CD4-positive, alpha-beta T cell (primary cell): ENCODE measurements at regions not wholly inside any gene's neighbourhood (a gene's known extent, or its start where the extent isn't known, plus 50 kb on each side); places are given as distances from the start of the nearest gene placed in this dataset.

ENCODE experiments used
- ATAC-seq: fragments of 200-7000 bp; cut with Tn5 transposase; one replicate; pipeline ENCODE4 v1.10.0; 2022; ENCODE audit warnings: mild to moderate bottlenecking; ENCODE audit not compliant: poor library complexity
- CTCF ChIA-PET: fragments of 350-600 bp; sonication (Branson Sonifier 250); formaldehyde crosslinking; loops from one replicate; lab custom pipeline; 2021; ENCODE audit warnings: antibody characterized with exemption, inconsistent platforms; lab: Charles Lee
- POLR2A ChIA-PET: fragments of 350-600 bp; sonication (Branson Sonifier 250); formaldehyde crosslinking; loops from one replicate; lab custom pipeline; 2021; ENCODE audit warnings: antibody characterized with exemption, inconsistent platforms; lab: Charles Lee
- DNase-seq, 14 experiments: peaks; one replicate each; pipeline ENCODE4 v3.0.0-alpha.2; 2013 to 2020; ENCODE audit warnings: mixed read lengths in 2 of 14
- H3K27ac ChIP-seq, 2 donors: one replicate each; pipeline versions ENCODE4 v1.5.1 to v1.7.0; 2013; ENCODE audit warnings: low read length in 2 of 2, low read depth in 1 of 2, mild to moderate bottlenecking in 1 of 2
- H3K27me3 ChIP-seq, 2 experiments: 1 replicate in 1 of 2; 2 replicates in 1 of 2; pipeline versions ENCODE4 v1.6.1 to v1.7.0; 2013; ENCODE audit warnings: low read length in 2 of 2, control low read depth in 1 of 2, mild to moderate bottlenecking in 1 of 2, moderate library complexity in 1 of 2; ENCODE audit not compliant: insufficient read depth in 2 of 2, control insufficient read depth in 1 of 2
- H3K36me3 ChIP-seq: one replicate; pipeline ENCODE4 v1.6.1; 2013; ENCODE audit warnings: low read length, control low read depth; ENCODE audit not compliant: insufficient read depth
- H3K4me1 ChIP-seq: one replicate; pipeline ENCODE4 v1.6.1; 2013; ENCODE audit warnings: low read length, control low read depth; ENCODE audit not compliant: insufficient read depth
- H3K4me3 ChIP-seq: one replicate; pipeline ENCODE4 v1.5.1; 2013; ENCODE audit warnings: mild to moderate bottlenecking, low read length, moderate library complexity
- H3K9me3 ChIP-seq, 2 experiments: 1 replicate in 1 of 2; 2 replicates in 1 of 2; pipeline versions ENCODE4 v1.6.1 to v1.7.0; 2013; ENCODE audit warnings: low read length in 2 of 2, mild to moderate bottlenecking in 2 of 2, control low read depth in 1 of 2, moderate library complexity in 1 of 2; ENCODE audit not compliant: control insufficient read depth in 1 of 2, insufficient read depth in 1 of 2
- H3K27ac Mint-ChIP-seq: one replicate; pipeline ENCODE4 v1.8.0; 2020; ENCODE audit warnings: mixed read lengths
- H3K27me3 Mint-ChIP-seq: one replicate; pipeline ENCODE4 v1.8.0; 2021; ENCODE audit warnings: mixed read lengths
- H3K36me3 Mint-ChIP-seq: one replicate; pipeline ENCODE4 v1.8.0; 2021; ENCODE audit warnings: low read depth, mixed read lengths
- H3K4me1 Mint-ChIP-seq: one replicate; pipeline ENCODE4 v1.8.0; 2021; ENCODE audit warnings: low read depth, mixed read lengths
- H3K4me3 Mint-ChIP-seq: one replicate; pipeline ENCODE4 v1.8.0; 2020; ENCODE audit warnings: mild to moderate bottlenecking, mixed read lengths
- H3K9me3 Mint-ChIP-seq: one replicate; pipeline ENCODE4 v1.8.0; 2020; ENCODE audit warnings: mixed read lengths
- intact Hi-C, 2 experiments: fragments of 100-400 bp; cut with DNase I in 1 of 2; cut with micrococcal nuclease in 1 of 2; formaldehyde crosslinking; loops; one replicate each; pipeline versions ENCODE4 v1.15.1 to v1.9.0; 2023 to 2025; cut with DNase I, micrococcal nuclease
- TF ChIP-seq, protein P1 (sequence below): fragments of 200-600 bp; IDR thresholded peaks from one replicate; pipeline ENCODE4 v1.8.0; 2022; ENCODE audit warnings: antibody characterized with exemption, mild to moderate bottlenecking

DNA sequence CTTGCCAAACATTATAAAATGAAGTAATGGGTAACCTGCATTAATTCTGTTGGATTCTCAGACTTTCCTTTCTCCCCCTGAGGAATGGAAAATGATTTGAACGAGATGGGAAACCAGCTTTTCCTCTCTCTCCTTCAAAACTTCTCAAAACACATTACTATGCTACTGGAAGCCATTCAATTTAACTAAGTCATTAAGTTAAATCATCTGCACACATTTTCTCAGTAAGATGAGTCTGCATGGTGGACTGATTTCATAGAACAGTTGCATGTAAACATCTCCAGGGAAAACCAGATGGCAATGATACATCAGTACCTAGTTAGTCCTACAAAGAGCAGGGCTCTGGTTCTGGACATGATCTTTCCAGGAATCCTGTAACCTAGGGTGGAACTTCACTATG, 59.9 kb downstream of the BMP4 start:
- Histone ChIP-seq H3K4me3 (no peak overlapping the region), H3K36me3 (no peaks in the 10 kb centered on the region), H3K9me3 (no peaks in the 10 kb centered on the region), H3K27me3 (peaks cover 0 to 4% of the 10 kb centered on the region in 2 experiments), H3K27ac (no peak overlapping the region), H3K4me1 (no peaks in the 10 kb centered on the region)
- intact Hi-C loops, result no loop called here
- H3K9me3 Mint-ChIP-seq, result no peaks in the 10 kb centered on the region
- DNase-seq (no peak), ATAC-seq (no peak)
- ChIA-PET POLR2A (no interaction called here), CTCF (no interaction called here)
- peaks cover 13% of the 10 kb centered on the region for H3K27me3 Mint-ChIP-seq
- no peaks in the 10 kb centered on the region for H3K4me1 Mint-ChIP-seq
- H3K4me3 Mint-ChIP-seq, result no peak overlapping the region
- H3K36me3 Mint-ChIP-seq, result no peaks in the 10 kb centered on the region
- no peak overlapping the region for H3K27ac Mint-ChIP-seq
- TF ChIP-seq, protein P1, sequence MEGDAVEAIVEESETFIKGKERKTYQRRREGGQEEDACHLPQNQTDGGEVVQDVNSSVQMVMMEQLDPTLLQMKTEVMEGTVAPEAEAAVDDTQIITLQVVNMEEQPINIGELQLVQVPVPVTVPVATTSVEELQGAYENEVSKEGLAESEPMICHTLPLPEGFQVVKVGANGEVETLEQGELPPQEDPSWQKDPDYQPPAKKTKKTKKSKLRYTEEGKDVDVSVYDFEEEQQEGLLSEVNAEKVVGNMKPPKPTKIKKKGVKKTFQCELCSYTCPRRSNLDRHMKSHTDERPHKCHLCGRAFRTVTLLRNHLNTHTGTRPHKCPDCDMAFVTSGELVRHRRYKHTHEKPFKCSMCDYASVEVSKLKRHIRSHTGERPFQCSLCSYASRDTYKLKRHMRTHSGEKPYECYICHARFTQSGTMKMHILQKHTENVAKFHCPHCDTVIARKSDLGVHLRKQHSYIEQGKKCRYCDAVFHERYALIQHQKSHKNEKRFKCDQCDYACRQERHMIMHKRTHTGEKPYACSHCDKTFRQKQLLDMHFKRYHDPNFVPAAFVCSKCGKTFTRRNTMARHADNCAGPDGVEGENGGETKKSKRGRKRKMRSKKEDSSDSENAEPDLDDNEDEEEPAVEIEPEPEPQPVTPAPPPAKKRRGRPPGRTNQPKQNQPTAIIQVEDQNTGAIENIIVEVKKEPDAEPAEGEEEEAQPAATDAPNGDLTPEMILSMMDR, result no peak

DNA sequence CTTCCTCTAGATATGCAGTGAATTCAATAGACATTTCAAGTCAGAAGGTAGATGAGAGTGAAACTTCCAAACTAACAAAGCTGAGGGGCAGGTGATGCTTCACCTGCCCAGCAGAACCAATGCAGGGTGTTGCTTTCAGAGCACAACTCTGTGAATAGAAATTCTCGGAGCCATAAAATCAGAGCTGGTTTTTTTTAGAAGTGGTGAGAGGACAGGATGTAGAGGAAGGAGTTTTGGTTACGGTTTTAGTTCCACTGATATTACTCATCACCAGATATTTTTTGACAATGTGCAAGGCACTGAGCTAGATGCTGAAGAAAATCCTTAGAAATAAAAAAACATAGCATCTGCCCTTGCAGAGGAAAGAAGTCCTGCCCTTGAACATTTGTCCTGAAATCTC, 62.2 kb downstream of the BMP4 start:
- peaks cover 0 to 4% of the 10 kb centered on the region in 2 experiments for H3K27me3 ChIP-seq
- DNase-seq (no peak), ATAC-seq (no peak)
- H3K36me3 ChIP-seq, result no peaks in the 10 kb centered on the region
- Mint-ChIP-seq H3K9me3 (no peaks in the 10 kb centered on the region), H3K36me3 (no peaks in the 10 kb centered on the region), H3K4me3 (no peak overlapping the region), H3K4me1 (no peaks in the 10 kb centered on the region), H3K27ac (no peak overlapping the region), H3K27me3 (peaks cover 13% of the 10 kb centered on the region)
- ChIA-PET POLR2A (no interaction called here), CTCF (interaction anchor here (0.9 kb wide), 1 partner anchor 9 kb away, joined by 3 read pairs; no protein-coding TSS in a partner anchor)
- TF ChIP-seq, protein P1, result no peak
- H3K4me3 ChIP-seq, result no peak overlapping the region
- intact Hi-C loops, result no loop called here
- H3K27ac ChIP-seq, result no peak overlapping the region
- H3K9me3 ChIP-seq, result no peaks in the 10 kb centered on the region
- H3K4me1 ChIP-seq, result no peaks in the 10 kb centered on the region

- intact Hi-C loops, result no loop called here
- H3K4me1 Mint-ChIP-seq, result no peaks in the 10 kb centered on the region
- H3K27me3 Mint-ChIP-seq, result peaks cover 13% of the 10 kb centered on the region
- DNase-seq, result no peak
- no peak overlapping the region for H3K4me3 ChIP-seq
- no peaks in the 10 kb centered on the region for H3K9me3 Mint-ChIP-seq
- H3K36me3 ChIP-seq, result no peaks in the 10 kb centered on the region
- CTCF ChIA-PET, result no interaction called here
- no peak for ATAC-seq
- no peaks in the 10 kb centered on the region for H3K9me3 ChIP-seq
- no peak overlapping the region for H3K27ac ChIP-seq
- POLR2A ChIA-PET, result no interaction called here
- H3K27ac Mint-ChIP-seq, result no peak overlapping the region
- no peak overlapping the region for H3K4me3 Mint-ChIP-seq
- TF ChIP-seq, protein P1, result no peak
- no peaks in the 10 kb centered on the region for H3K4me1 ChIP-seq
- H3K27me3 ChIP-seq, result peaks cover 0 to 4% of the 10 kb centered on the region in 2 experiments
- H3K36me3 Mint-ChIP-seq, result no peaks in the 10 kb centered on the region
Observed at GRCh38 chr14:53893374-53893773, 63.3 kb downstream of the BMP4 start.
